ENCODE measurements at regions not wholly inside any gene's neighbourhood (a gene's known extent, or its start where the extent isn't known, plus 50 kb on each side); places are given as distances from the start of the nearest gene placed in this dataset.

DNA sequence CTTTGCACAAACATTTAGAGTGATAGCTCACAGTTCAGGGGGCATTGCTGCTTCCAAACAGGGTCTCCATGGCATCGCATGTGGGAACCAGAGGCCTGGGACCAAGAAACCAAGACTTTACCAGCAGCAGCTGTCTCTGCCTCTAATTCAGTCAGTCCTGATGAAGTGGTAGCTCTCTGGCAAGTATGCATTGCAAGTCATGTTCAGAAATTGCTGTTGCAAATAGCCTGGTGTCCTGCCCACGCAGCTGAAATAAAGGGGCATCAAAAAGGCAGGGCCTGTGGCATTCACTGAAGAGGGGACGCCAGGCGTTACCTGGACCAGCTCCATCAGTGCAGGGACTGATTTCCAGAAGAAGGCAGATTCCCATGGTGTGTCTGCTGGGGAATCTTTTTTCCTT is 121.3 kb downstream of the CD47 start:
- H3K4me3 ChIP-seq (ENCODE audit: low read depth, low read length) = no peak overlapping the region
- TF ChIP-seq POLR2A (IDR thresholded peaks at IDR 0.05; ENCODE audit: extremely low read depth, insufficient read length) (no peak), MYC (IDR thresholded peaks at IDR 0.05; ENCODE audit: low read depth, low read length) (no peak)
- TF ChIP-seq, protein P1, sequence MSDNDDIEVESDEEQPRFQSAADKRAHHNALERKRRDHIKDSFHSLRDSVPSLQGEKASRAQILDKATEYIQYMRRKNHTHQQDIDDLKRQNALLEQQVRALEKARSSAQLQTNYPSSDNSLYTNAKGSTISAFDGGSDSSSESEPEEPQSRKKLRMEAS (IDR thresholded peaks at IDR 0.05; ENCODE audit: low read depth, low read length) = no peak
- TF ChIP-seq, protein P2, sequence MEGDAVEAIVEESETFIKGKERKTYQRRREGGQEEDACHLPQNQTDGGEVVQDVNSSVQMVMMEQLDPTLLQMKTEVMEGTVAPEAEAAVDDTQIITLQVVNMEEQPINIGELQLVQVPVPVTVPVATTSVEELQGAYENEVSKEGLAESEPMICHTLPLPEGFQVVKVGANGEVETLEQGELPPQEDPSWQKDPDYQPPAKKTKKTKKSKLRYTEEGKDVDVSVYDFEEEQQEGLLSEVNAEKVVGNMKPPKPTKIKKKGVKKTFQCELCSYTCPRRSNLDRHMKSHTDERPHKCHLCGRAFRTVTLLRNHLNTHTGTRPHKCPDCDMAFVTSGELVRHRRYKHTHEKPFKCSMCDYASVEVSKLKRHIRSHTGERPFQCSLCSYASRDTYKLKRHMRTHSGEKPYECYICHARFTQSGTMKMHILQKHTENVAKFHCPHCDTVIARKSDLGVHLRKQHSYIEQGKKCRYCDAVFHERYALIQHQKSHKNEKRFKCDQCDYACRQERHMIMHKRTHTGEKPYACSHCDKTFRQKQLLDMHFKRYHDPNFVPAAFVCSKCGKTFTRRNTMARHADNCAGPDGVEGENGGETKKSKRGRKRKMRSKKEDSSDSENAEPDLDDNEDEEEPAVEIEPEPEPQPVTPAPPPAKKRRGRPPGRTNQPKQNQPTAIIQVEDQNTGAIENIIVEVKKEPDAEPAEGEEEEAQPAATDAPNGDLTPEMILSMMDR (IDR thresholded peaks at IDR 0.05; ENCODE audit: low read depth, low read length) = no peak
- DNase-seq (ENCODE audit: low read depth) = no peak

DNA sequence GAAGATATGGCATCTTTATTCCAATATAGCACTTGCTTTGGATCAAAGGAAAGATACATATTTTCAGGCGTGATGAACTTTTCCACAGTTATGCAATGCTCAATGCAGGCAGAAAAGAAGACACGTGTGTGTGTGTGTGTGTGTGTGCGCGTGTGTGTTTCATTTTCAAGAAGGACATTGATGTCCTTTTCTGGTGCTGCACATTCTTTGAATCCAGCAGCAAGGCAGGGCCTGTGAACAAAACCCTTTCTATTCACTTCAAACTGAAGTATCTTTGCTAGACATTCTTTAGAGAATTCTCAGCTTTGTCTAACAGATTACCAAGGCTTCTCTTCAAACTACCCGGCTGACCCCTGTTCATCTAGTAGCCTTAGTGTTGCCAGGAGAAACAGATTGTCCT is 124.6 kb downstream of the CD47 start:
- H3K4me3 ChIP-seq (ENCODE audit: low read depth, low read length) = no peak overlapping the region
- DNase-seq (ENCODE audit: low read depth) = no peak
- TF ChIP-seq, protein P1 (IDR thresholded peaks at IDR 0.05; ENCODE audit: low read depth, low read length) = no peak
- TF ChIP-seq MYC (IDR thresholded peaks at IDR 0.05; ENCODE audit: low read depth, low read length) (no peak), POLR2A (IDR thresholded peaks at IDR 0.05; ENCODE audit: extremely low read depth, insufficient read length) (no peak)
- TF ChIP-seq, protein P2 (IDR thresholded peaks at IDR 0.05; ENCODE audit: low read depth, low read length) = no peak

DNA sequence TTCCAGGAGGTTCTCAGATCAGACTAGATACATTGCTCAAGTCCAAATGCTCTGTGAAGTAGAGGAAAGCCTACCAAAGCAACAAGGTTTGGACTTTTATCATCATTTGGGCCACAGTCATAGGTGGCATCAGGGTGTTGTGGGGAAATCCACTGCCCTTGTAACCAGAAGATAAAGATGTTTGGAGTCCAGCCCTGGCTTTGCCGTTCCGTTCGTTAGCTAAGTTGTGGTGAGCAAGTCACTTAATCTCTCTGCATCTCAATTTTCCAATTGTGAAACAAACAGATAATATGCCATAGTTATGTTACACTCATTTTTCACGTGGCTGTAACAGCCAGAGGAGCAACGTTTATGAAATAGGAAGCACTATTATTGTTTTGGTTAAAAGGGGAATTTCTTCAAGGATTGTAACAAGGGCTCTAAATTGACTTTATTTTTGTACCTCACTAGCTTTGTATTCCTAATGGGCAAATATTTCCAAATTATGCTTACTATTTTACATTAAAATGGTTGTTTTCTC is 125.6 kb downstream of the CD47 start:
- TF ChIP-seq POLR2A (IDR thresholded peaks at IDR 0.05; ENCODE audit: extremely low read depth, insufficient read length) = no peak
- TF ChIP-seq, protein P1 (IDR thresholded peaks at IDR 0.05; ENCODE audit: low read depth, low read length) = no peak
- TF ChIP-seq MYC (IDR thresholded peaks at IDR 0.05; ENCODE audit: low read depth, low read length) = no peak
- TF ChIP-seq, protein P2 (IDR thresholded peaks at IDR 0.05; ENCODE audit: low read depth, low read length) = no peak
- no peak overlapping the region for H3K4me3 ChIP-seq (ENCODE audit: low read depth, low read length)
- DNase-seq (ENCODE audit: low read depth) = no peak

DNA sequence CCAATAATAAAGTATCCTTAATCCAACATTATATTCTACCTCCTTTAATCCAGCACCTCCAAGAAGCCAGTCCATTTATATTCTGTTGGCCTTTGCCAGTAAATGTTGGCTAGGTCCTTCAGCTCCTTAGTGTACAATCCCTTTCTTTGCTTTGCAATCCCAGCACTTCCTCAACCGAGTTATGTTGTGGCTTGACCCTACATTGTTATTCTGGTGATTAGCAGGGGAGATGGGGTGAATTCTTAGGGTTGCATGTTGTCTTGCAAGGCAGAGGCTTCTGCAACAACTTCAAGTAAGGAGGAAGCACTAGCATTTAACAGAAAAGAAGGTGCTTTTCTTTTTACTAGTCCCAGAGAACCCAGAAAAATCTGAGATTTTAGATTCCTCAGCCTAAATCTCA is 127.2 kb downstream of the CD47 start:
- no peak overlapping the region for H3K4me3 ChIP-seq (ENCODE audit: low read depth, low read length)
- TF ChIP-seq, protein P1 (IDR thresholded peaks at IDR 0.05; ENCODE audit: low read depth, low read length) = no peak
- TF ChIP-seq, protein P2 (IDR thresholded peaks at IDR 0.05; ENCODE audit: low read depth, low read length) = no peak
- no peak for TF ChIP-seq MYC (IDR thresholded peaks at IDR 0.05; ENCODE audit: low read depth, low read length)
- TF ChIP-seq POLR2A (IDR thresholded peaks at IDR 0.05; ENCODE audit: extremely low read depth, insufficient read length) = no peak
- DNase-seq (ENCODE audit: low read depth) = no peak

DNA sequence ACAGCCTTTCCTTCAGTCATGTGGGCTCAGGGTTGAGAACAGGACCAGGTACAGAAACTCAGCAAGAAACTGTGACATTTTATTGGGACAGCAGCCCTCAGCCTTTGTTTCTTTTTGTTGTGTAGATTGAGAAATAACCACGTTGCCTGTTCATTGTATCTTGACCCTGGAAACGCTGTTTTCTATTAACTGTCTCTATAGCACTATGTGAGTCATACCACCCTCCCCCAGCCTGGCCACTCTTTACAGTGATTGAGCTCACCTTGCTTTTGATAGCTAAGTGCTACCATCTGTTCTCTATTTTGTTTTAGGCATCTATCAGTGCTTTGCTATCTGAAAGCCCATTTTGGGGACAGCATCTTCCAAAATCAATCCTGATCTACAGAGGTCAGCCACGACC is 127.9 kb downstream of the CD47 start:
- TF ChIP-seq, protein P2 (IDR thresholded peaks at IDR 0.05; ENCODE audit: low read depth, low read length) = no peak
- TF ChIP-seq, protein P1 (IDR thresholded peaks at IDR 0.05; ENCODE audit: low read depth, low read length) = no peak
- no peak for TF ChIP-seq MYC (IDR thresholded peaks at IDR 0.05; ENCODE audit: low read depth, low read length)
- no peak for TF ChIP-seq POLR2A (IDR thresholded peaks at IDR 0.05; ENCODE audit: extremely low read depth, insufficient read length)
- H3K4me3 ChIP-seq (ENCODE audit: low read depth, low read length) = no peak overlapping the region
- DNase-seq (ENCODE audit: low read depth) = no peak
